Gastrocnemius medialis (tissue), 4 donors: ENCODE measurements at regions not wholly inside any gene's neighbourhood (a gene's known extent, or its start where the extent isn't known, plus 50 kb on each side); places are given as distances from the start of the nearest gene placed in this dataset.
"Not testable (repeated sequence)": the region's sequence is repeated elsewhere in the genome, so short reads cannot be mapped to it uniquely, and the experiment has no call there.

Experiments used
- ATAC-seq, 2 donors: fragments of 150-250 bp; one replicate each; pipeline ENCODE4 v1.9.1; 2016
- DNase-seq, 2 donors: peaks; one replicate each; pipeline ENCODE4 v3.0.0-alpha.2; 2019
- H3K27ac ChIP-seq, 4 donors: fragments of 200-600 bp; sonication (generic); 1 replicate in 1 of 4; 2 replicates in 3 of 4; pipeline ENCODE4 v1.5.1; 2016 to 2018; ENCODE audit warnings: mild to moderate bottlenecking in 2 of 4, moderate library complexity in 1 of 4
- H3K27me3 ChIP-seq, 3 donors: fragments of 200-600 bp; sonication (generic) in 2 of 3; 1 replicate in 1 of 3; 2 replicates in 2 of 3; pipeline versions ENCODE4 v1.5.1 to v1.6.0; 2016 to 2019; ENCODE audit warnings: mild to moderate bottlenecking in 1 of 3, moderate library complexity in 1 of 3
- H3K36me3 ChIP-seq, 2 donors: fragments of 200-600 bp; sonication (generic) in 1 of 2; one replicate each; pipeline ENCODE4 v1.5.1; 2017 to 2018
- H3K4me1 ChIP-seq, 2 donors: fragments of 200-600 bp; sonication (generic) in 1 of 2; one replicate each; pipeline ENCODE4 v1.5.1; 2016 to 2017; ENCODE audit warnings: mild to moderate bottlenecking in 2 of 2
- H3K4me3 ChIP-seq, 4 donors: fragments of 200-600 bp; sonication (generic) in 3 of 4; 1 replicate in 1 of 4; 2 replicates in 3 of 4; pipeline ENCODE4 v1.5.1; 2016 to 2019; ENCODE audit warnings: mild to moderate bottlenecking in 2 of 4
- H3K9me3 ChIP-seq, 3 donors: fragments of 200-600 bp; sonication (generic) in 2 of 3; 1 replicate in 1 of 3; 2 replicates in 2 of 3; pipeline ENCODE4 v1.5.1; 2016 to 2019
- POLR2A ChIP-seq, 2 donors: fragments of 450-650 bp; IDR thresholded peaks; one replicate each; pipeline ENCODE4 v1.6.1; 2017; ENCODE audit warnings: antibody characterized with exemption in 2 of 2, mild to moderate bottlenecking in 2 of 2, moderate library complexity in 2 of 2
- in situ Hi-C, 4 donors: fragments of 200-750 bp; cut with MboI; loops; one replicate each; pipeline versions ENCODE4 v1.15.0 to v1.8.0; 2017; ENCODE audit warnings: low sequenced_read_pairs in 4 of 4
- intact Hi-C: fragments of 100-400 bp; cut with DNase I; formaldehyde crosslinking; loops from one replicate; pipeline ENCODE4 v1.15.1; 2023; ENCODE audit warnings: low total_unique reads
- TF ChIP-seq, protein P1 (sequence below), 5 experiments: fragments of 450-650 bp in 3 of 5; fragments of 200-600 bp in 2 of 5; sonication (generic) in 2 of 5; IDR thresholded peaks in 4 of 5; conservative IDR thresholded peaks in 1 of 5; 1 replicate in 4 of 5; 2 replicates in 1 of 5; pipeline ENCODE4 v1.5.1; 2016 to 2019; ENCODE audit warnings: antibody characterized with exemption in 5 of 5, mild to moderate bottlenecking in 3 of 5, moderate library complexity in 3 of 5

DNA sequence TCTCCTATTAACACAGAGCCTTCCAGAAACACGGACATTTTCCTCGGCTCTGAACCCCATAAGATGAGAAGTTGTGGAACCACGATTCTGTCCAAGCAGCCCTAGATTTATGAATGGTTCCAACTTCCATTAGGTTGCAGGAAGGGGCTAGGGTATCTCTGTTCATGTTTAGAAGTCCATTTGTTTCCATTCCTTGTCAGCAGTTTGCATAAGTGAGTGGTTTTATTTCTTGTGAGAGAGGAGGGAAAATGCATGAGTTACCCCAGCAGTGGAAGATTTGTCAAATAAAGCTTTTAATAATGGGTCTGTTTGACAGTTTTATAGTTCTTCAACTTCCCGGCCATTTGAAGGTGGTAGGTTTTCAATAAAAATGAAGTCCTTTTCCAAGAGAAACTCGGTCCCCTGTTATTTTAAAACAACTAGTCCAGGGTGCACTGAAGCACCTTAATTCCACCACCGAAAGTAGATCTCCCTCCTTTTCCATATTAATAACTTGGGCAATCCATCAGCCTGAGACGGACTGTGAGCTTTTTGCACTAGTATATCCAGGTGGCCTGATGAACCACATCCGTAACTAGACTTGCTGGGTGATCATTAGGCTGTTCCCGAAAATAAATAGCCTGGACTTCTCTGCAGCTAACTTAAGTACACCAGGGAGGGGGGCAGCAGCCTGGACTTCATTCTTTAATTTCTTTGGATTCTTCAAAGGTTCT lies 181.3 kb downstream of the TMEM114 start:
- Histone ChIP-seq H3K4me3 (no peak overlapping the region), H3K36me3 (no peaks in the 10 kb centered on the region), H3K27me3 (no peaks in the 10 kb centered on the region), H3K27ac (no peak overlapping the region), H3K9me3 (no peaks in the 10 kb centered on the region), H3K4me1 (no peaks in the 10 kb centered on the region)
- no peak for DNase-seq
- in situ Hi-C loops: no loop called here
- intact Hi-C loops: no loop called here
- no peak for ATAC-seq
- TF ChIP-seq, protein P1, sequence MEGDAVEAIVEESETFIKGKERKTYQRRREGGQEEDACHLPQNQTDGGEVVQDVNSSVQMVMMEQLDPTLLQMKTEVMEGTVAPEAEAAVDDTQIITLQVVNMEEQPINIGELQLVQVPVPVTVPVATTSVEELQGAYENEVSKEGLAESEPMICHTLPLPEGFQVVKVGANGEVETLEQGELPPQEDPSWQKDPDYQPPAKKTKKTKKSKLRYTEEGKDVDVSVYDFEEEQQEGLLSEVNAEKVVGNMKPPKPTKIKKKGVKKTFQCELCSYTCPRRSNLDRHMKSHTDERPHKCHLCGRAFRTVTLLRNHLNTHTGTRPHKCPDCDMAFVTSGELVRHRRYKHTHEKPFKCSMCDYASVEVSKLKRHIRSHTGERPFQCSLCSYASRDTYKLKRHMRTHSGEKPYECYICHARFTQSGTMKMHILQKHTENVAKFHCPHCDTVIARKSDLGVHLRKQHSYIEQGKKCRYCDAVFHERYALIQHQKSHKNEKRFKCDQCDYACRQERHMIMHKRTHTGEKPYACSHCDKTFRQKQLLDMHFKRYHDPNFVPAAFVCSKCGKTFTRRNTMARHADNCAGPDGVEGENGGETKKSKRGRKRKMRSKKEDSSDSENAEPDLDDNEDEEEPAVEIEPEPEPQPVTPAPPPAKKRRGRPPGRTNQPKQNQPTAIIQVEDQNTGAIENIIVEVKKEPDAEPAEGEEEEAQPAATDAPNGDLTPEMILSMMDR (IDR thresholded peaks at IDR 0.05 in 4 of 5, conservative IDR thresholded peaks at IDR 0.05 in 1 of 5): no peak
- TF ChIP-seq POLR2A (IDR thresholded peaks at IDR 0.05): no peak

DNA sequence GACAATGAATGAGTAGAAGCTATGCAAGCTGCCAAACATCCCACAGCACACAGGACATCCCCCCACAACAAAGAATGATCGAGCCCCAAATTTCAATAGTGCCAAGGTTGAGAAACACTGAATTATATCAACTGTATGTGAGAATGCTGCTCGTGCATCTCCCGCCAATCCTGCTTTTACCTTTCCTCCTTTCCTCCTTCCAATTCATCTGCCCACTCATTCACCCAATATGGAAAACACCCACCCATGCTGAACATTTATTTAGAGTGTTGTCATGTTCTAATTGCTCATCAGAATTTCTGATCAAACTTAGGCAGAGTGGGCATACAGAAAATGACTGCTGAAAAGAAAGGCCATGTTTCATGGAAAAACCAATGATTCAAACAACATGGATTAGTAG lies 183.0 kb downstream of the TMEM114 start:
- Histone ChIP-seq H3K4me1 (no peaks in the 10 kb centered on the region), H3K9me3 (no peaks in the 10 kb centered on the region), H3K36me3 (no peaks in the 10 kb centered on the region), H3K4me3 (no peak overlapping the region), H3K27me3 (no peaks in the 10 kb centered on the region), H3K27ac (no peak overlapping the region)
- TF ChIP-seq, protein P1 (IDR thresholded peaks at IDR 0.05 in 4 of 5, conservative IDR thresholded peaks at IDR 0.05 in 1 of 5): no peak
- no peak for ATAC-seq
- intact Hi-C loops (no loop called here), in situ Hi-C loops (no loop called here)
- DNase-seq: no peak

DNA sequence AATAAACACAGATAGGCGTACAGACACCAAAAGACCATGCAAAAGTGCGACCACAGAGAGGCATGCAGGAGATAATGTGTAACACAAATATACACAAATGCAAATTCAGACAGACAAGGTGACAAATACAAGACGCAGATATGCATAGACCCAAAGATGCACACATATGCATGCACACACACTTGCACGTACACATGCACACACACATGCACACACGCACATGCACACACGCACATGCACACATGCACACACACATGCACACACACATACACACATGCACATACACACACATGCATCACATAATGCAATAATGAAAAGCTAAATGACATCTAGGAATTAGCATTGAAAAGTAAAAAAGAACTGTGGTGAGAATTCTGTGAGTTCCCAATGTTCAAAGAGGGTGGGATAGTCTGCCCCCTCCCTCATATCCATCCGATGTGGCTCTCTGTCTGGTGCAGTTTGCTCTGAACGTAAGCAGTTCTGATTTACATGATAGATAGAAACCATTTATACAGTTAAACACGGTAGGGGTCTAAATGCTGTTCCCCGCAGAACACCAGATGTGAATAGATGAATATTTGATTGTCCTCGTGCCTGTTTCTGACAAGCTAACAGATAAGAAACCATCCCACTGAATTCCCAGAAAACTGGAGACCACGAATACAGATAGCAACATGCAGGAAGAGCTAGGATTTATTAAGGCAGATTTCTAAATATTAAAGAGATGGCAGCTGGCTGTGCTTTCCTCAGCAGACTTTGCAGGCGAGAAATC lies 186.1 kb downstream of the TMEM114 start:
- intact Hi-C loops (no loop called here), in situ Hi-C loops (no loop called here)
- TF ChIP-seq, protein P1 (IDR thresholded peaks at IDR 0.05 in 4 of 5, conservative IDR thresholded peaks at IDR 0.05 in 1 of 5): no peak
- TF ChIP-seq POLR2A (IDR thresholded peaks at IDR 0.05): no peak
- Histone ChIP-seq H3K4me3 (no peak overlapping the region), H3K27ac (no peak overlapping the region), H3K36me3 (no peaks in the 10 kb centered on the region), H3K27me3 (no peaks in the 10 kb centered on the region), H3K4me1 (no peaks in the 10 kb centered on the region), H3K9me3 (no peaks in the 10 kb centered on the region)
- DNase-seq (no peak), ATAC-seq (no peak)

DNA sequence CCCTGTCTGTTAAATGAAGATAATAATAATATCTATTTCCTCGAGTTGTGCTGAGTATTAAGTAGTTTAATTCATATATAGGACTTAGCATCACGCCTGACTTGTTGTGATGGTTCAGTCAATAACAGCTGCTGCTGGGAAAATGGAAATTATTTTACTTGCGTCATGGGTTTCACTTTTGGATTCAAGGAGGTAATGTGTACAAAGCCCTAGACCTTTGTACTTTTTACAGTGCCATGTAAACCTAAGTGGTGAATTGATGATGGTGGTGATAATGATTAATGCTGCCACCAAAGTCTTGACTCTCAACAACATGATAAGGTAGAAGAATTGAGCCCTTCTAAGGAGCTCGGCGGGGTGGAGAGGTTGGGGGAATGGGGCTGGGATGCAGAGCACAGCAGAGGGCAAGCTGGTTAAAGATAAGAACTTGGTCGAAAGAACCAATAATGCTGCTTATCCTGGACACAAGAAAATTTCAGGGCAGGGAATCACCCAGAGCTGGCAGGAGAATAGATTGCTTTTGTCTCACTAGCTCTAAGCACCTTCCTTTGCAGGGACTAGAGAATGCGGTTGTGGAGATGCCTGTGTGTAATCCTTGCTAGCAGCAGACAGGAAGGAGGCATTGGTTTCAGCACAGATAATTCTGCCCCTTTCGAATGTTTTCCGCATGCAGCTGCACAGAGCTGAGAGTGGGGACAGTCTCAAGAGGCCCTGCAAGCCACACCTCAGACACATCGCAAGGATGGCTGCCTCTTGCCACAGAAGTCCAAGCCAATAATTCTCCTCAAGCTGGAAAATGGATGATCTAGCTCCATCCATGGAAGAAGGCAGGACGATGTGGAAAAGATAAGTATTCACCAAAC lies 187.1 kb downstream of the TMEM114 start:
- Histone ChIP-seq H3K9me3 (no peaks in the 10 kb centered on the region), H3K36me3 (no peaks in the 10 kb centered on the region), H3K27ac (no peak overlapping the region), H3K4me3 (no peak overlapping the region), H3K4me1 (no peaks in the 10 kb centered on the region), H3K27me3 (no peaks in the 10 kb centered on the region)
- no peak for TF ChIP-seq POLR2A (IDR thresholded peaks at IDR 0.05)
- TF ChIP-seq, protein P1 (IDR thresholded peaks at IDR 0.05 in 4 of 5, conservative IDR thresholded peaks at IDR 0.05 in 1 of 5): no peak
- ATAC-seq (no peak), DNase-seq (no peak)
- in situ Hi-C loops: no loop called here
- intact Hi-C loops: no loop called here

DNA sequence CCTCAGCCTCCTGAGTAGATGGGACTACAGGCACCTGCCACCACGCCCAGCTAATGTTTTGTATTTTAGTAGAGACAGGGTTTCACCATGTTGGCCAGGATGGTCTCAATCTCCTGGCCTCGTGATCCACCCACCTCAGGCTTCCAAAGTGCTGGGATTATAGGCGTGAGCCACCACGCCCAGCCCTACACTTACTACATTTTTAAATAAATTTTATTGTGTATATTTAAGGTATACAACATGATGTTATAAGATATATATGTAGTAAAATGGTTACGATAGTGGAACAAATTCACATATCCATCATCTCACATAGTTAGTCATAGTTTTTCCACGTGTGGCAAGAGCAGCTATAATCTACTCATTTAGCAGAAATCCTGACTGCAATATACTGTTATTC lies 189.6 kb downstream of the TMEM114 start:
- H3K36me3 ChIP-seq, H3K4me3 ChIP-seq, H3K4me1 ChIP-seq, H3K27me3 ChIP-seq, H3K27ac ChIP-seq, intact Hi-C loops, DNase-seq, ATAC-seq, in situ Hi-C loops, H3K9me3 ChIP-seq: not testable (repeated sequence)
